ENCODE measurements at regions not wholly inside any gene's neighbourhood (a gene's known extent, or its start where the extent isn't known, plus 50 kb on each side); places are given as distances from the start of the nearest gene placed in this dataset.

GRCh38 chr2:45248214-45248613 lies 239.0 kb upstream of the SIX2 start:
- DNase-seq: no peak

- no peak for DNase-seq
These were observed 235.7 kb upstream of the SIX2 start for GRCh38 chr2:45244928-45245327.

- no peak for DNase-seq
These were observed 233.0 kb upstream of the SIX2 start for GRCh38 chr2:45242161-45242741.

DNA sequence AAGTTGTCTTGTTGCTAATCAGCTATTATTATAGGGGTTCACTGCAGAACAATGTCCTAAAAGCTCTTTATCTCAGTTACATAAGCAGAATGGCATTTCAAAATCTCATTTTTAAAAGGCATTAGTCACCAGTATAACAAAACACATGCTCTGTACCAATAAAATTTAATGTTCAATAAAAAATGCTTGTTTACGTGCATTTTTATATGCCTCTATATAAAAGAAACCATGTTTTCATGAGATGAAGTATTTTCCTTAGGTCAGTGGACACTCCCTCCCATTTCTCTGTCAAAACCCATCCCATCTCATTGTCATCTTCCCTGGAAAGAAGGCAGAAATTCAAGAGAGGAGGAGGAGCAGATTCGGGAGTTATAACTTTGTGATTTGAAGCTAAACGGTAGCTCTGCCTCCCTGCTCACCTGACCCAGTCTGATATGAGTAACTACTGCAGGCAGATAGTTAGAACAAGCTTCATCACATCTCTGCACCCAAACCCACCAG lies 231.9 kb upstream of the SIX2 start:
- DNase-seq: no peak

- peak; percentile 37 for DNase-seq
These were observed 228.7 kb upstream of the SIX2 start for GRCh38 chr2:45237850-45238542.

DNA sequence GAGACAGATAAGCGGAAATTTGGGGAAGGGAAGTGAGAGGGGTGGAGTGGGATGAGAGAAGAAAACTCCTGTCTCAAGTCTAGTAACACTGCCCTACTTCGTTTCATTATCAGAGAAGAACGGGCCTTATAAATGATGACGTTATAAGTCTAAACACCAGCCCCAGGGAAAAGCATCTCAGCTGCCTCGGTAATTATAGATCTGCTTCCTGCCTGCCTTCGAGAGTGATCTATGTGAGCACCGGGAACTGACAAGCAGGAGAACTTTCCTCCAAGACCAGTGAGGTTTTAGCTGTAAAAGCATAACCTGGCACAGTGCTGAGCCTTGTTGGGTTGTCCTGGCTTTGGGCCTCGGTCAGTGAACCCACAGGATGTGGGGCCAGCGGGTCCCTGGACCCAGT lies 227.9 kb upstream of the SIX2 start:
- no peak for DNase-seq

- no peak for DNase-seq
These were observed 227.0 kb upstream of the SIX2 start for GRCh38 chr2:45236268-45236667.

DNA sequence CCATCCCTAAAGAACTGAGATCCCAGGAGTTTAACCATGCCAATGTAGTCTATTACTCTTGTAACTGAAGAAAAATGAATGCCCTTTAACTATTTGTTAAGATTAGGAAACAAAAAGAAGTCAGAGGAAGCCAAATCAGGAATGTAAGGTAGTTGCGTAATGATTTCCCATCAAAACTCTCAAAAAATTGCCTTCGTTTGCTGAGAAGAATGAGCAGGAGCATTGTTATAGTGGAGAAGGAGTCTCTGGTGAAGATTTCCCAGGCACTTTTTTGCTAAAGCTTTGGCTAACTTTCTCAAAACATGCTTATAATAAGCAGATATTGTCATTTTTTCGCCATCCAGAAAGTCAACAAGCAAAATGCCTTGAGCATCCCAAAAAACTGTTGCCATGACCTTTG lies 224.0 kb upstream of the SIX2 start:
- DNase-seq: no peak

- DNase-seq: no peak
These were observed 223.6 kb upstream of the SIX2 start for GRCh38 chr2:45232818-45233217.

DNA sequence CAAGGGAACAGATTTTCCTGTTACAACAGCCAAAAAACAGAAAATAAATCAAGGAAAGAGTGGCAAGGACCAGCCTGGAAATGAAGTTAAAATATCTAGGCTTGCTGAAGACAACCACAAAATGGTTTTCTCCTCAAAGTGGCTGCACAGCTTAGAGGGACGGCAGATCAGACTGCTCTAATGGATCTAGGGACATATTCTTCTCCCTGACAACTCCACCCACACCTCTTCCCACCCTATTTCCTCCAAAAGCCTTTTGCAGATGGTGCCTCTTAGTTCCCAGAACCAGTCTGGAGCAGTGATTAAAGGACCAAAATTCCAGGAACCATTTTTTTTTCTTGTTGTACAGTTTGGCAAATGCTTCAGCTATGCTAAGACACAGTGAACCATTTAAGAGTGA lies 220.2 kb upstream of the SIX2 start:
- no peak for DNase-seq

GRCh38 chr2:45227347-45227746 lies 218.1 kb upstream of the SIX2 start:
- no peak for DNase-seq

DNA sequence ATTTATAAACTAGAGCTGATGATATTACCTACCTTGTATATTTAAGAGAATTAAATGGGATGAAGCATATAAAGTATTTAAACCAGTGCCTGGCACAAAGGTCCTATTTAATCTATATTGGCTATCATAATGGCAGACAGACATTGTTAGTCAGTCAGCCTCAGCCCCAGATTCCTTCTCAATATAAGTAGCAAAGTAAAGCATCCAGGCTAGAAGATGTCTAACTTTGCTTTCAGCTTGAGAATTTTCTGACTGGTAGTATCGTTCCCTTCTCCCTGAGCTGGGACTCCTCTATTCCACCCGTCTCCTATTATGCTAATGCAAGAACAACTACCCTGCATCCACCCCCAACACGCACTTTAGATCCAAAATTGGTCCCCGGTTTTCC lies 215.7 kb upstream of the SIX2 start:
- DNase-seq: no peak

DNA sequence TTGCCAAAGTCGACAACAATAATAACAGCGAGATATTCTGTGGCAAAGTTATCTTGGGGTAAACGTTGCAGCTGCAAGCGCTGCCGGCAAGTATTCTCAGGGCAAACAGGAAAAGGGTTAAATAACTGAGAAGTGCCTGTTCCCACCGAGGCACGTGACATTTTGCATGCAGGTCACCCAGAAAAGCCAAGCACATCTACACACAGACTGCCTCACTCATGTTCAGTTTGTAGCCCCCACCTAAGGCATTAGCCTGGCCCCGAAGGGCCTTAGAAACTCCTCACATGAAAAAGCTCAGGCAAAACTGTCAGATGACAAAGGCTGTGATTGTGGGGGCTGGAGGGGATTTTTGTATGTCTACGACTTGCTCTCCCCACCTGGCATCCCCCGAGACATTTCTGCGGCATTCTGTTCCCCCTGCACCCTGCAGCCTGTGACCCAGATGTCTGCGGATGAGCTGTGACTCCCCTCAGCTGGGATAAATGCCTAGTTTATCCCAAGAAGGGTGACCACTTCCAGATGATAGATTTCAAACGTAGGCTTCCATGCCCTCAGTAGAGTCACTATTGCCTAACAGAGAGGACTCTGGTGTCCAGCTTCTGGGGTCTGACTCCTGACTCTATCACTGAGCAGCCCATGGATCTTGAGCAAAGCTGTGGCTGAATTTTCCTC lies 215.2 kb upstream of the SIX2 start:
- no peak for DNase-seq

DNA sequence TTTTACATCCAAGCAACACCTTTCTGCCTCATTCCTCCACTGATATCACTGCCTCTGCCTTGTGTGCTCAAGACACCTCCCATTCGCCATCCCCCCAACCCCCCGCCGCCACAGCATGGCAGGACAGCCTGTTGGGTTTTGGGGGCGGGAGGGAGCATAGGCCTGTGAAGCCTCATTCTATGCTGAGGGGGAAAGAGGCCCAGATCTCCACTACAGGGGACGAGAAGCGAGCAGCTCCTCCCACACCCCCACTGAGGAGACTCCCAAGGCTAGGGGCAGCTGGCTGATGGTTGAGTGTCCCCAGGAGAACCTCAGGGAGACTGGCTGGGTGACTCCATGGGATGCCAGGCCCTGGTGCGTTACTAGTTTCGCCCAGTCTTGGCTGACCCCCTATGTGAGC lies 214.3 kb upstream of the SIX2 start:
- no peak for DNase-seq

DNA sequence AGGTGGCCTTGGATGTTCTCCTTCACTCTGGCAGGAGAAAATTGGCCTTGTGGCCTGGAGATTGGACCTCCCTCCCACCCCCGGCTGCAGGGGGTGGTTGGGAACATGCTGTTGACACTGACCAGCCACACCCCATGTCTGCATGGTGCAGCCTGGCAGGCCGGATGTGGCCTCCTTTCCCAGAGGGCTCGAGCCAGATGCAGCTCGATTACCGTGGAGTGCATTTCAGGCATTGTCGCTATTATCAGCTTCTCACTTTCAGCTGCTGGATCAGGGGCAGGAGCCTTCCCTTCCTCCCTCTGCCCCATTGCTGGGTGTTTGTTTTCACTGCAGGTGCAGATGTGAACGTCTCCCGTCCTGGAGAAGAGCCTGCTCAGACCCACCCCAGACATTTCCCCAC lies 211.0 kb upstream of the SIX2 start:
- DNase-seq: no peak

GRCh38 chr2:45218931-45219339 lies 209.7 kb upstream of the SIX2 start:
- no peak for DNase-seq

GRCh38 chr2:45218297-45218696 lies 209.0 kb upstream of the SIX2 start:
- no peak for DNase-seq

- DNase-seq: no peak
These were observed 206.9 kb upstream of the SIX2 start for GRCh38 chr2:45216118-45216517.

GRCh38 chr2:45214550-45214949 lies 205.3 kb upstream of the SIX2 start:
- DNase-seq: no peak

- DNase-seq: no peak
These were observed 203.8 kb upstream of the SIX2 start for GRCh38 chr2:45212953-45213635.

GRCh38 chr2:45211636-45212035 lies 202.4 kb upstream of the SIX2 start:
- no peak for DNase-seq

DNA sequence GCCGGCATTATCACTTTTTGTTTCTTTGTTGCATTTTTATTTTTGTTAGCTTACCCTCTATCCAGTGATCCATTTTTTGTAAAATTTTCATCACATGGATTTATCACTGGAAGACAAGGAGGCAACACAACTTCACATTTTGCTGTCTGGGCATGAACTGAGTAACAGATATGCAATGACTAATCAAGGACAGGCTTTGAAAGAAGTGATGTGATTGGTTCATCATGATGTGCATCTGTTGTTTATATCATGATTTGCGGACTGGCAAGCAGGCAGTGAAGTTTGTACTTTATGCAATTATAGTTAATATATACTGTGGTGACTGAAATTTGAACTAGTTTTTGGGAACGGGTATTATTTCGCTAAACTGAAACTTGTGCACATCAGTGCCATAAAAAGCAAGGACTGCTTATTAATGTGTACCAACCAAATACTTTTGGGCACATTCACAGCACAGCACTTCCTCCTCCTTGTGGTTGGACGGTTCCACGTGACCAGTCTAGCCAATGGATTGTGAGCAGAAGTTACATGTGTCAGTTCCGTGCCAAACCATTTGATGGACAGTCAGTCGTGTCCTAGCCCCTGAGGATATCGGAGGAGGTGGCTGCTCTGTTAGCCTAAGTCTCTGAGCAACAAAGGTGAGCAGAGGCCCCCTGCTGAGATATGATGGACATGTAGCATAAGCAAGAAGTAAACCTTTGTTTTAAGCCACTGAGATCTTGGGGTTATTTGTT lies 201.4 kb upstream of the SIX2 start:
- DNase-seq: no peak

GRCh38 chr2:45209875-45210274 lies 200.6 kb upstream of the SIX2 start:
- DNase-seq: no peak

All from stimulated activated CD4-positive, alpha-beta T cell treated with anti-CD3 and anti-CD28 coated beads, Interleukin-15, amount 100 ng/mL, for 24 hours (primary cell).